ENCODE measurements at regions not wholly inside any gene's neighbourhood (a gene's known extent, or its start where the extent isn't known, plus 50 kb on each side); places are given as distances from the start of the nearest gene placed in this dataset.
"Not testable (repeated sequence)": the region's sequence is repeated elsewhere in the genome, so short reads cannot be mapped to it uniquely, and the experiment has no call there.

DNA sequence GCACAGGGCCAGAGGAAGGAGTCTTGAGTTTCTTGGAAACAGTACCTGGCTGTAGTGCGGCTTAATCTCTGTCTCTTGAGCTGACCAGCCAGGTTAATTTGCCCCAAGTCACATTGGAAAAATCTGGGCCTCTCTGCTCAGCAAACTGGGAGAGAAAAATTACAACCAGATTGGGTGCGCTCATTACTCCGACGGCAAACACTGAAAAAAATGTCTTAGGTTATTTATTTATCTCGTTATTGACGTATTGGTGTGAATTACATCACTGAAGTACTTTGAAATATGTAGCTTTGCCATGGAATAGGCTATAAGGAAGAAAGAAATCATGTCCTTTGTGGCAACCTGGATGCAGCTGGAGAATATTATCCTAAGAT, 139.7 kb upstream of the TPTE start:
- TF ChIP-seq, protein P1, sequence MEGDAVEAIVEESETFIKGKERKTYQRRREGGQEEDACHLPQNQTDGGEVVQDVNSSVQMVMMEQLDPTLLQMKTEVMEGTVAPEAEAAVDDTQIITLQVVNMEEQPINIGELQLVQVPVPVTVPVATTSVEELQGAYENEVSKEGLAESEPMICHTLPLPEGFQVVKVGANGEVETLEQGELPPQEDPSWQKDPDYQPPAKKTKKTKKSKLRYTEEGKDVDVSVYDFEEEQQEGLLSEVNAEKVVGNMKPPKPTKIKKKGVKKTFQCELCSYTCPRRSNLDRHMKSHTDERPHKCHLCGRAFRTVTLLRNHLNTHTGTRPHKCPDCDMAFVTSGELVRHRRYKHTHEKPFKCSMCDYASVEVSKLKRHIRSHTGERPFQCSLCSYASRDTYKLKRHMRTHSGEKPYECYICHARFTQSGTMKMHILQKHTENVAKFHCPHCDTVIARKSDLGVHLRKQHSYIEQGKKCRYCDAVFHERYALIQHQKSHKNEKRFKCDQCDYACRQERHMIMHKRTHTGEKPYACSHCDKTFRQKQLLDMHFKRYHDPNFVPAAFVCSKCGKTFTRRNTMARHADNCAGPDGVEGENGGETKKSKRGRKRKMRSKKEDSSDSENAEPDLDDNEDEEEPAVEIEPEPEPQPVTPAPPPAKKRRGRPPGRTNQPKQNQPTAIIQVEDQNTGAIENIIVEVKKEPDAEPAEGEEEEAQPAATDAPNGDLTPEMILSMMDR (conservative IDR thresholded peaks at IDR 0.05; ENCODE audit: low read length): not testable (repeated sequence)
- not testable (repeated sequence) for TF ChIP-seq EZH2phosphoT487 (IDR thresholded peaks at IDR 0.05; ENCODE audit: borderline replicate concordance, low read depth, low read length)

Measured in OCI-LY7 (cell line).